DMS153 (cell line): ENCODE measurements at regions not wholly inside any gene's neighbourhood (a gene's known extent, or its start where the extent isn't known, plus 50 kb on each side); places are given as distances from the start of the nearest gene placed in this dataset.
"Not testable (repeated sequence)": the region's sequence is repeated elsewhere in the genome, so short reads cannot be mapped to it uniquely, and the experiment has no call there.

Experiments used
- DNase-seq: peaks from one replicate; lab custom pipeline; 2025; lab: John Stamatoyannopoulos, UW

DNA sequence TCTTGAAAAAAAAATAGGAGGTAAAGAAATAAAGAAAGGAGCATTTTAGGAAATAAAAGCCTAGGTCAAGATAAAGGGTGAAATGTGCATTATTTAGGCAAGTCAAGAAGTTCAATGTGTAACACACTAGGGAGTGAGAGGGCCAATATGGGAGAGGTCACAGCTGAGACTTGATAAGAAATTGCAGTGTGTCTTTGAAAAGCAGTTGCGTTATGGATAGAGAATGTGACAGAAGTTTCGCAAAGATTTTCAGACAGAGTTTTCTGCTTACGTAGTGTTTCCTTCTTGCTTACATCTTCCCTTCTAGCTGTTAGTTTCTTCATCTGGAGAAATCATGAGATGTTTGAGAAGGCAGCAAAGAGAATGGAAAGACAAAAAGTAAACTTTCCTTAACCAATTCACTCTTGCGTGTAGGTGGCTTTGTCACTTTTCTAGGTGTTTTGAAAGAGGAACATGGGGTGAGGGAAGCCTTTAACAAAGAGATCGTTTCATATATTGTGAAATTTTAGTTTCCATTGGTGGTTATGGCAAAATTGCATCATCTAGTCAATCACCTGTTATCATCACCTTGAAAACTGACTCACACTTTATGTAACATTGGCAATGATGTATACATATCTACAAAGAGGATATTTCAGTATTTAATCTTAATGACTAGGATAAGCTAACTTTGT is 975.5 kb downstream of the OLFM4 start:
- DNase-seq = no peak

DNA sequence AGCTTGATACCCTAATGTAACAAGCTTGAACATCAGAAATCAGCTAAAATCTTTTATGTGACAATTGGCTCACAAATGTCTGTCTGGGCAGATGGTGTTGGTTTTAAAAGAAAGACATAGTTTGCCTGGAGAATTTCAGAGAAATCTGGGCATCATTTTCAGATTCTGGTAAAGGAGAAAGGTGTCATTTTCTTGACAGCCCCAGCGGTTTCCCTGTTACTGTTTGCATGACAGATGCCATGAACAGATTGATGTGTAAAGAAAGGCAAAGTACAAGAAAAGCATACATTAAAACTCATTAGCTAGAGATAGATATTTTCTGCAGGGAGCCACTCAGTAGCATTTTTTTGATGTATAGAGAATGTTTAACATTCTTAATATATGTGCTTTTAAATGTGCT is 987.9 kb downstream of the OLFM4 start:
- DNase-seq = no peak

DNA sequence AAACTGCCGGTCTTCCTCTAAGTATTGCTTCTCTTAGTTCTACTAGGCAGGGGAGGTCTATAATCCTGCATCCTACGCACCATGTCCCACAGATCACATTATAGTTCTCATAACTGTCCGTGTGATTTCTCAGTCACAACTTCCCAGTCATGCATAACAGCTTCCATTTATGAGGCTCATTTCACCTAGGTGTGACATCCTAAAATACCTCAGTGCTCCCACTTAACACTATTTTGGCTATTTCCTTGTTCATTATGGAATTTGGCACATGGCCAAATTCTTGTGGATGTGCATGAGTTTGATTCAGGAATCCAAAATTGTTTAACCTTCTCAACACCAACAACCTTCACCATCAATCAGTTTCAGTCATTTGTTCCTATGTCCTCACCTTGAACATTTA is 989.9 kb downstream of the OLFM4 start:
- no peak for DNase-seq

DNA sequence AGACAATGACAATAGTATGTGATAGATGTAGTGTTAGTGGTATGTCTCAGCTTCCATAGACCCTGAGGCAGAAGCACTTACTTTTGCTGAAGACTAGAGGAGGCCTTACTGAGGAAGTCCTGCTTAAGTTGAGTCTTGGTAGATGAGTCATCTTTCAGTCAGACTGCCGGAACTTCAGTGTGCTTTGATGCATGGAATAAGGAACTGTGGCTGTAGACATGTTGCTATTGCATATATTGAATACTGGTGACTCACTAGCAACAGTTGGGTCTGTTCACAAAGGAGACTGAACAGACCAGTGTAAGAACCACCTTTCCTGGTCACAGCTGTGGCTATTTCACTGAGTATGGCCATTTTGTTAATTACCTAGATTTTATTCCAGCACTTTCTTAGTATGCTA is 1000.6 kb downstream of the OLFM4 start:
- DNase-seq = no peak

DNA sequence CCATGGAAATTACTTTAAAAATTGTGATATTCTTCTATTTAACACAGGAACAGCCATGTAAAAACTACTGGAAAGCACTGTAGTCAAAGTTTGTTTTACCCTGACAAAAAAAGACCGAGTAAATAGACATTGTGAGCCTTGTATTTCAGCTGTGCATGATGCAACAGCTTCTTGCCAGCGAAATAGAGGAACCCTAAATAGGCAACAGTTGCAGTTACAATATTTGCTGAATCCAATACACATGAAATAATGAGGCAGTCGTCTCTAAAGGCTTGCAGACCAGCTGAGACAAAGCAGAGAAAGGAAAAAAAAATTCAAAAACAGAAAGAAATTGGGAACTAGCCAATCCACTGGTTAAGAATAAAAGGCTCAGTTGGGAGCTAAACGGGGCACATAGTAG is 1001.1 kb downstream of the OLFM4 start:
- DNase-seq = no peak

DNA sequence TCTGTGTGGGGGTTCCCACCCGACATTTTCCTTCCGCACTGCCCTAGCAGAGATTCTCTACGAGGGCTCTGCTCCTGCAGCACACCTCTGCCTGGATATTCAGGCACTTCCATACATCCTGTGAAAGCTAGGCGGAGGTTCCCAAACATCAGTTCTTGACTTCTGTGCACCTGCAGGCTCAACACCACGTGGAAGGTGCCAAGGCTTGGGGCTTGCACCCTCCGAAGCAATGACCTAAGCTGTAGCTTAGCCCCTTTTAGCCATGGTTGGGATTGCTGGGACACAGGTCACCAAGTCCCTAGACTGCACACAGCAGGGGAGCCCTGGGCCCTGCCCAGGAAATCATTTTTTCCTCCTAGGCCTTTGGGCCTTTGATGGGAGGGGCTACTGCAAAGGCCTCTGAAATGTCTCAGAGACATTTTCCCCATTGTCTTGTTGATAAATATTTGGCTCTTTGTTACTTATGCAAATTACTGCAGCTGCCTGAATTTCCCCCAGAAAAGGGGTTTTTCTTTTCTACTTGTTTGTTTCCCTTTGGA is 1004.8 kb downstream of the OLFM4 start:
- DNase-seq = no peak

DNA sequence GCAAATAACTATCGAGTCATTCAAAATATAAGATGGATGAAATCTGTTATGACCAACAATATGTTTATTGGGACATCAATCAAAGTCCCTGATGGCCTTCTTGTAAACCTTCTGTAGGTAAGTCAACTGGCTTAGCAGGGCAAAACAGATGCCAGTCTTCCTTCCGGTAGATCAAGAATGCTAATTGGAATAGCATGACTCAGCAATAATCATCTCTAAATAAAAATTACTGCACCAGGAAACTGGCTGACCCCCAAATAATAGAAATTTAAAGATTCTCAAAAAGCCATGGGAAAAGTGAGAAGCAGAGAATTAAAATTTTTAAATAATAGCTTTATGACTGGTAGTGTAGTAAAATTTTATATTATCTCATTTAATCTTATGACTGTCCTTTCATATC is 1005.4 kb downstream of the OLFM4 start:
- DNase-seq = no peak

DNA sequence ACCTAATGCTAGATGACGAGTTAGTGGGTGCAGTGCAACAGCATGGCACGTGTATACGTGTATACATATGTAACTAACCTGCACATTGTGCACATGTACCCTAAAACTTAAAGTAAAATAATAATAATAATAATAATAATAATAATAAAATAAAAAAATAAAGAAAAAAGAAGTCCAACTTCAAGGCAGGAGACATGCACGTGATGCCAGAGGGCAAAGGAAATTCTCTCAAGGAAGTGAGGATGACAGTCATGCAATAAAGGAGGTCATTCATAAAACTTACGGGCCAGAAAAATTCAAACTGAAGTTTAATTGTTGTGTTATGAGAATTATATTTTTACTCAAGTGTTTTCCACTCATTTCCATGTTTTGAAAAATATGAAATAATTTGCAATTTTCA is 1028.8 kb downstream of the OLFM4 start:
- not testable (repeated sequence) for DNase-seq

DNA sequence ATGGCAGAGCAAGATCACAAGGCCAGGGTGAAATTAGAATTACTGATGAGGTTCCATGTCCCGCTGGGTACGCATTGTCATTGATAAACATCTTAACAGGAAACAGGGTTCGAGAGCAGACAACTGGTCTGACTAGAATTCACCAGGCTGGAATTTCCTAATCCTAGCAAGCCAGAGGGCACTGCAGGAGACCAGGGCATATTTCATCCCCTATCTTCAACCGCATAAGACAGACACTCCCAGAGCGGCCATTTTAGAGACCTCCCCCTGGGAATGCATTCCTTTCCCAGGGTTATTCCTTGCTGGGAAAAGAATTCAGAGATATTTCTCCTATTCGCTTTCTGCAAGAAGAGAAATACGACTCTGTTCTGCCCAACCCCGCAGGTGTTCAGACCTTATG is 1041.3 kb downstream of the OLFM4 start:
- not testable (repeated sequence) for DNase-seq

DNA sequence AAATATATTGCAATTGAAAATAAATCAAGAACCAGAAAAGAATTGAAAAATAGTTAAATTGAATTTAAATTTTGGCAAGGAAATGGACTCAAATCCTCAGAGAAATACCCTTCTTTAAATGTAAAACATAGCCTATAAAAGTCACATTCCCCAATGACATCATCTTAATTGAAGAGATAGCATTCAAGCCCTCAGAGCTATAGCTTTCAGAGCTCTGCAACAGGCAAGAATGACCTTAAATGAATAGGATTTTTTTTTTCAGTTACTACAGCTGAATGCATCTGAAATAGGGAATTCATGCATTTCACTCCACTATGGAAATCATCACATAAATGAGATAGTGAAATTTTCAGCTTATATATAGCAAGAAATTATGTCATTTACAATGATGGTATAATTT is 1049.0 kb downstream of the OLFM4 start:
- no peak for DNase-seq

DNA sequence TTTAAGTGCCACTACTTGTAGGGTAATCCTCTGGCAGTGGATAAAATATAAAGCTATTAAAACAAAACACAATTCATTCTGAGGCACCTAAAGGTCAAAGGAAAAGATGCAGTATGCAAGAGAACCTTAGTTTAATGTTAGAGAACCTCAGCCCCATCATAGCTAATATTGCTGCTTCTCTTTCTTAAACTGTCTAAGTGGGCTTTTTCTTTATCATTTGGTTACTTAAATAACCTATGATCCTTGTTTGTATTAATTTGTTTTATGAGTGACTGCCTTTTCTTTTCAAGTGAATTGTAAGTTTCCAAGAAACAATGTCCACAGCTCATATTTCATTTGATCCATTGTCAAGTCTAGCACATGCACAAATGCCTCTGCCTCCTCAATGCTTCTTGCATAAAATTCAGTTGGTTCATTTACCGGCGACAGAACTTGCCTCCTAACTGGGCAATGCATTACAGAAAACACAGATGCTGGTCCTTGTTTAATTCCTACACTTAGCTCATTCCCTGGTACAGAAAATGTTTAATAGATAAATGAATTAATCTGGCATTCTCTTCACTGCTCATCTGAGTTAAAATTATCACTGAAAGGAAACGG is 1049.8 kb downstream of the OLFM4 start:
- DNase-seq = peak; percentile 13

DNA sequence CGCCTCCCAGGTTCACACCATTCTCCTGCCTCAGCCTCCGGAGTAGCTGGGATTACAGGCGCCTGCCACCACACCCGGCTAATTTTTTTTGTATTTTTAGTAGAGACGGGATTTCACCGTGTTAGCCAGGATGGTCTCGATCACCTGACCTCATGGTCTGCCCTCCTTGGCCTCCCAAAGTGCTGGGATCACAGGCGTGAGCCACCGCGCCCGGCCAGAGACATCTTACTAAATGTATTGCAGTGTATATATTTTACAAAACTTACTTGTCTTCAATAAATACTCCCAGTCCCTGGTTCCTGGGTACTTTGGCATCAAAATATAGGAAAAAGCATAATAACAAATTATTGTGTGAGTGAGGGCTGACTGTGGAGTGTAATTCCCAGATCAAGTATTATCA is 1053.7 kb downstream of the OLFM4 start:
- not testable (repeated sequence) for DNase-seq

DNA sequence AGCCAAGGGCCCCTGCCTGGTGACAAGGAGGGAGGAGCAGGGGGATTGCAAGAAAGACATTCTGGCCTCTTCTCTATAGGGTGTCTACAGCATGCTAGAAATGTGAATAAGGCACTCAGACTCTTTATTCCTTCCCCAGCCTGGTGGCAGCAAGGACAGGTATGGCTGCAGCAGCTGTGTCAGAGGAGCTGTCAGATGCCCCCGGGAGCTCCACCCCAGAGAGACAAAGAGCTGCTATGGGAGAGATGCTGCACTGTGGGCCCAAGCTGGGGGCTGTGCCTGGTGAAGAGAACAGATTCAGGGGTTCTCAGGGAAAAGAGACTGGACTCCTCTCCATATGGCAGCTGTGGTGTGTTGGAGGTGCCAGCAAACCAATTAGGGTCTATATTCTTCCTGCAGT is 1063.3 kb downstream of the OLFM4 start:
- DNase-seq = no peak

DNA sequence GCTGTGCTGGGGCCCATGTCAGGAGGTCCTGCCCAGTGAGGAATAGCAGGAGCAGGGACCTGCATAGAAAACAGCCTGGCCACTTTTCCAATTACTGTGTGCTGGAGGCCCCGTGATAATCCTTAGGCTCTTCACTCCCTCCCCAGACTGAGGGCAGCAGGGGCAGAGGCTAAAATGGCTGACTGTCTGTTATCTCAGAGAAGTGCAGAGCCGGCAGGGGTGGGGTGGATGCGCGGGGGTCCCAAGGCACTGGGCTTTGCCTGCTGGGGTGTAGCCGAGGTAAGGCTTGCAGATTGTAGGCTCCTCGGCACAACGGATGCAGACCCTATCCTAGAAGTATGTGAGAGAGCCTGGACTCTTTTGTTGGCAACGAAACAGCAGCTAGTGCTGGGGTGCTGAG is 1064.1 kb downstream of the OLFM4 start:
- DNase-seq = no peak

DNA sequence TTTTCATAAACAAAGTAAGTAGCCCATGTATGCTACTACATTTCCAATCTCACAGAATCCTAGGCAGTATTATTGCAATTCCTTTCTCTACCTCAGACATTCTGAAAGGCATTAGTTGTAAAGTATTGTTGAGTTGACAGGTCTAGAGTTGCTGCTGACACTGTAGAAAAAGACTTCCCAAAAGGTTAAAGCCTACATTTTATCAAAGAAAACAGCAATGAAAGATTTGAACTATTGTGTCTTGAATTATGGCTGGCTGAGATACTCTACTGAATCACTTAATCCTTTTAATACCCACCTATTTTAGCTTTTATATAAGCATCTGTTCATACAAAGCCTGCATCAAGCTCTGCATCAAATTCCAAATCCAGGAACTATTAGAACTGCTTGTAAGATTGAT is 1082.0 kb downstream of the OLFM4 start:
- DNase-seq = no peak

DNA sequence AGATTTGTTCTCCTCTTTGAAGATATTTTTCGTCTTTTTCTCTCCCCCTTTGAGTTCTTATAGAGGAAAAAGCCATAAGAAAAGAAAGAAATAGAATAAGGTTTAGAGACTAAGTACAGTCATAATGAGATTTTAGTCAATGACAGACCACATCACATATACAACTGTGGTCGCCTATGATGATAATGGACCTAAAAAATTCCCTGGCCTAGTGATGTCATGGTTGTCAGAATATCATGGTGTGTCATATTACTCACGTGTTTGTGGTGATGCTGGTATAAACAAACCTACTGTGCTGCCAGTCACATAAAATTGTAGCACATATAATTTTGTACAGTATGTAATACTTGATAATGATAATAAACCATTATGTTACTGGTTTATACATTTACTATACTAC is 1096.1 kb downstream of the OLFM4 start:
- DNase-seq = no peak

DNA sequence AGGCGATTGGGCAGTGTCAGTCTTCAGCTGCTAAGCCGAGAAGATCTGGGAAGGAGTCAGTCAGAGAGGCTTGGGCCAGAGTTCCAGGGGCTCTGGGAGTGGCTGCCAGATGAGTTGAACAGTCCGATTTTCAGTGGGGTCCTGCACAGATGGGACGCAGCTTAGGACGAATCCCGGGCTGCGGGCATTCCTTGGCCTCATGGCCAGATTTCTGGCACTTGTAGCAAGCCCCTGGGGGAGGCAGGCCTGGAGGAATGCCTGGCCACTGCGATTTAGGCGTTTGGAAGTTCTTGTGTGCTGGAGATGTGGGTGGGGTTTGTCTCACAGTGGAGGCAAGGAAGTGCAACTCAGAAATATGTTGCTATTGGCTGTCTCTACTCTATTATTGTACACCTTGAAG is 1102.3 kb downstream of the OLFM4 start:
- not testable (repeated sequence) for DNase-seq

DNA sequence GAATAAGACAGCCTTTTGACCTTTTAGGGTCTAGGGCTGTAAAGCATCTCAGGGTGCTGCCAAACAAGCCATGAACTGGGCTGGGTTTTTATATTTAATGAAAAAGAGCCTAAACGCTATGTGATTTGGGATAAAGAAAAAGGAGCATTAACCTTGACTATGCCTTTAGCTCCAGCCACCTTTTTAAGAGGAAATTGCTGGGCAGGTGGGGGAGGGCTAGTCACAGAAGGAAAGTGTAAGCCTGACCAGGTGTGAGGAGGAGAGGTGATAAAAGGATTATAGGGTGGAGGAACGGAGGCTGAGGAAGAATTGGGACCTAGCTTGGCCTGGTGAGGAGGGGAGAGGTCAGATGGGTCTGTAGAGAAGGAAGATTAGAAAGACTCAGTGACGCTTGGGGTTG is 1102.8 kb downstream of the OLFM4 start:
- not testable (repeated sequence) for DNase-seq

DNA sequence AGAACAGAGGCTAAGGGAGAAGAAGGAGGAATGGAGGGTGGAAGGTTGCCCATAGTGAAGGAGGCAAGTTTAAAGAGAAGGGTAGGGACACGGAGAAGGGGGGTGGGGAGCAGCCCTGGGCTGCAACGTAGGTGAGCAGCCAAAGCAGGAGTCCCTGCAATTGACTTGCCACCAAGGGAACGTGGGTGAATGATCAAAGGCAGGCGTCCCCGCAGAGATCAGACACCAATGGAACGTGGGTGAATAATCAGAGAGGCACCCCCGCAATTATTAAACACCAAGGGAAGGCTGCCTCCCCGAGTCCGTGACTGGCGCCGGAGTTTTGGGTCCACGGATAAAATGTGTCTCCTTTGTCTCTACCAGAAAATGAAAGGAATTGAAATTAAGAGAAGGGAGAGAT is 1103.5 kb downstream of the OLFM4 start:
- DNase-seq = not testable (repeated sequence)

DNA sequence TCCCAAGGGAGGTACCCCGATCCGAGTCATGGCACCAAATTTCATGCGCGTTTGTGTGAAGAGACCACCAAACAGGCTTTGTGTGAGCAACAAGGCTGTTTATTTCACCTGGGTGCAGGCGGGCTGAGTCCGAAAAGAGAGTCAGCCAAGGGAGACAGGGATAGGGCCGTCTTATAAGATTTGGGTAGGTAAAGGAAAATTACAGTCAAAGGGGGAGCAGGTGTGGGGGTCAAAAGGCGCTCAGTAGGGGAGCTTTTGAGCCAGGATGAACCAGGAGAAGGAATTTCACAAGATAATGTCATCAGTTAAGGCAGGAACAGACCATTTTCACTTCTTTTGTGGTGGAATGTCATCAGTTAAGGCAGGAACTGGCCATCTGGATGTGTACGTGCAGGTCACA is 1104.1 kb downstream of the OLFM4 start:
- not testable (repeated sequence) for DNase-seq

DNA sequence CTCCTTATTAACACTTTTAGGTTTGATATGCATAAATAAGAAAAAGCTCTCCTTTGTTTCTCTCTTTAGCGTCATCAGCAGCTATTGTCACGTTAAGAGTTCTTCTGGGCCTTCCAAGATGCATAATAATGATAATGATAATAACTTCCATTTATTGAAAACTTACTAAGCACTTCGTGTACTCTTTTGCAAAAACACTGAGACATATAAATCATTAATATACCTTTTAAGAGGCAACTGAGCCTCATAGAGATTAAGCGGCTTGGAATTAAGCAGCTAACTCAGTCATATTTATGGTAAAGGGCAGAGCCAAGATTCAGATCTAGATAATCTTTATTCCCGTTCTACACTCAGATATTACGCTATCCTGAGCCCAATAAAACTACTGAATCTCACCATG is 1105.1 kb downstream of the OLFM4 start:
- DNase-seq = no peak

DNA sequence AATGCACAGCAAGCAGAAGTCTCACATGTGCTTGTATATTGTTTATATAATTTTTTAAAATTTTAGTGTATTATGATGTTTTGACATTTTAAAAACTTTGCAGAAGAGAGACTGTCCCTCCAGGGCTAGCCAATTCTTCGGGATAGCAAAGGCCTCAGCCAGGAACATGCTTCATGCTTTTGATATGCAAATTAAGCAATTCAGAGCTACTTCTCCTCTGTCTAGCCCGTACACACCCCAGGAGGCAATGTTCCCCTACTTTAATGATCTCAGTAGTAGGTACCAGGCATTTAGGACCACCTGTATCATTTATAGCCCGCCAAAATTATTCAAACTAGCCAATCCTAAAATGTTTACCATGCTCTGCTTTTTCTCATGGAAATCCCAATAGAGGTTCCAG is 1116.2 kb downstream of the OLFM4 start:
- no peak for DNase-seq

DNA sequence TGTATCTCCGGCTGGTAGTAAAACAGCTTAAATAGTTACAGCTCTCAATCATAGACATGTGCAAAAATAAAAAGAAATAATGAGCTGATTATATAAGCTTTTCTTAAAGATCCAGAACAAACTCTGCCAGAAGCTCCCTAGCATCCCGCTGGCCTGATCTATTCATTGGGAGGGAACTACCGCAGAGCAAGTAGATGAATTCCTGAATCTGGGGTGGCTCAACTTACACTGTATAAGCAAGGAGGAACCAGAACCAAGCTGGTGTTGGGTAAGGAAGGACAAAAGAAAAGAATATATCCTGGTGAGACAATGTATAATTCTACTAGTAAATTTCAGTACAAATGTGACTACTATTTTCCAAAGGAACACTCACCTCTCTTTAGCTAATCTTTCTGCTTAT is 1122.2 kb downstream of the OLFM4 start:
- no peak for DNase-seq

DNA sequence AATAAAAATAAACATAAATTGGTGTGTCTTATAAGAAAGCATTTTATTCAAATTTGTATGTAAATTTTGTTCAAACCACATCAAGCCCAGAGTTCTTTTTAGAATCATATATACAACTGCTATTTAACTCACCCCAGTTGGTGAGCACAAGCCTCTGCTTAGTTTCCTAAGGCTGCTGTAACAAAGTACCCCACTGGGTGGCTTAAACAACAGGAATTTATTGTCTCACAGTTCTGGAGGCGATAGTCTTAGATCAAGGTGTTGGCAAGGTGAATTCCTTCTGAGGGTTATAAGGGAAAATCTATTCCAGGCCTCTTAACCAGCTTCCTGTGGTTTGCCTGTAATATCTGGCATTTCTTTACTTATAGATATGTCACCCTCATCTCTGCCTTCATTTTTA is 1133.5 kb downstream of the OLFM4 start:
- no peak for DNase-seq
